HG03565 (cell line): ENCODE measurements at regions not wholly inside any gene's neighbourhood (a gene's known extent, or its start where the extent isn't known, plus 50 kb on each side); places are given as distances from the start of the nearest gene placed in this dataset.

ENCODE experiments used
- ATAC-seq: cut with Tn5 transposase; IDR thresholded peaks from one replicate; pipeline ENCODE4 v1.9.1; 2021; ENCODE audit warnings: mild to moderate bottlenecking, moderate library complexity; ENCODE audit not compliant: unreplicated experiment

GRCh38 chr9:106684940-106685695, 177.8 kb upstream of the ZNF462 start:
- no peak for ATAC-seq

- no peak for ATAC-seq
These were observed 173.9 kb upstream of the ZNF462 start for GRCh38 chr9:106689089-106689488.

GRCh38 chr9:106691627-106692026, 171.3 kb upstream of the ZNF462 start:
- ATAC-seq = no peak

- ATAC-seq = no peak
These were observed 169.4 kb upstream of the ZNF462 start for GRCh38 chr9:106693558-106693957.

- no peak for ATAC-seq
These were observed 166.2 kb upstream of the ZNF462 start for GRCh38 chr9:106696804-106697203.

GRCh38 chr9:106697390-106697749, 165.6 kb upstream of the ZNF462 start:
- ATAC-seq = no peak

- ATAC-seq = no peak
These were observed 165.0 kb upstream of the ZNF462 start for GRCh38 chr9:106697750-106698502.

GRCh38 chr9:106700676-106701075, 162.3 kb upstream of the ZNF462 start:
- ATAC-seq = no peak

- ATAC-seq = no peak
These were observed 161.4 kb upstream of the ZNF462 start for GRCh38 chr9:106701611-106702010.

GRCh38 chr9:106704056-106704615, 158.8 kb upstream of the ZNF462 start:
- ATAC-seq = no peak

- no peak for ATAC-seq
These were observed 155.7 kb upstream of the ZNF462 start for GRCh38 chr9:106707291-106707690.

GRCh38 chr9:106707738-106708474, 155.1 kb upstream of the ZNF462 start:
- ATAC-seq = no peak

- no peak for ATAC-seq
These were observed 154.4 kb upstream of the ZNF462 start for GRCh38 chr9:106708475-106709146.

GRCh38 chr9:106712279-106712678, 150.7 kb upstream of the ZNF462 start:
- ATAC-seq = no peak

- ATAC-seq = no peak
These were observed 149.8 kb upstream of the ZNF462 start for GRCh38 chr9:106713206-106713605.

- no peak for ATAC-seq
These were observed 146.1 kb upstream of the ZNF462 start for GRCh38 chr9:106716820-106717219.

- ATAC-seq = no peak
These were observed 145.3 kb upstream of the ZNF462 start for GRCh38 chr9:106717686-106718085.

- ATAC-seq = no peak
These were observed 144.0 kb upstream of the ZNF462 start for GRCh38 chr9:106718936-106719335.

- no peak for ATAC-seq
These were observed 140.8 kb upstream of the ZNF462 start for GRCh38 chr9:106722051-106722753.

- no peak for ATAC-seq
These were observed 139.0 kb upstream of the ZNF462 start for GRCh38 chr9:106723926-106724325.
